GM12864 (cell line): ENCODE measurements at regions not wholly inside any gene's neighbourhood (a gene's known extent, or its start where the extent isn't known, plus 50 kb on each side); places are given as distances from the start of the nearest gene placed in this dataset.

Source experiments
- DNase-seq: peaks from one replicate; pipeline ENCODE4 v3.0.0-alpha.2; 2011; ENCODE audit warnings: low read depth
- H3K4me3 ChIP-seq: 2 replicates; pipeline ENCODE4 v1.5.1; 2011; ENCODE audit warnings: mild to moderate bottlenecking, low read depth, low read length, control low read depth
- CTCF ChIP-seq: IDR thresholded peaks from 2 replicates; pipeline ENCODE4 v1.5.1; 2011; ENCODE audit warnings: low read depth, mild to moderate bottlenecking, moderate library complexity, low read length, control low read depth, inconsistent platforms; ENCODE audit errors: missing control alignments

GRCh38 chr13:104045907-104046306 is 979.7 kb upstream of the SLC10A2 start:
- DNase-seq = no peak
- H3K4me3 ChIP-seq = no peak overlapping the region
- no peak for TF ChIP-seq CTCF

- TF ChIP-seq CTCF = no peak
- H3K4me3 ChIP-seq = no peak overlapping the region
- DNase-seq = no peak
Measured at GRCh38 chr13:104043184-104043583, 977.0 kb upstream of the SLC10A2 start.

GRCh38 chr13:104034891-104035290 is 968.7 kb upstream of the SLC10A2 start:
- DNase-seq = no peak
- no peak overlapping the region for H3K4me3 ChIP-seq
- TF ChIP-seq CTCF = no peak

- H3K4me3 ChIP-seq = no peak overlapping the region
- no peak for TF ChIP-seq CTCF
- no peak for DNase-seq
Measured at GRCh38 chr13:104025303-104025702, 959.1 kb upstream of the SLC10A2 start.

GRCh38 chr13:104024416-104025170 is 958.4 kb upstream of the SLC10A2 start:
- H3K4me3 ChIP-seq = no peak overlapping the region
- TF ChIP-seq CTCF = no peak
- no peak for DNase-seq

GRCh38 chr13:104021806-104022397 is 955.7 kb upstream of the SLC10A2 start:
- TF ChIP-seq CTCF = no peak
- DNase-seq = no peak
- H3K4me3 ChIP-seq = no peak overlapping the region

- H3K4me3 ChIP-seq = no peak overlapping the region
- no peak for DNase-seq
- no peak for TF ChIP-seq CTCF
Measured at GRCh38 chr13:104017317-104017716, 951.1 kb upstream of the SLC10A2 start.
